ENCODE measurements at regions not wholly inside any gene's neighbourhood (a gene's known extent, or its start where the extent isn't known, plus 50 kb on each side); places are given as distances from the start of the nearest gene placed in this dataset.
"Not testable (repeated sequence)": the region's sequence is repeated elsewhere in the genome, so short reads cannot be mapped to it uniquely, and the experiment has no call there.

DNA sequence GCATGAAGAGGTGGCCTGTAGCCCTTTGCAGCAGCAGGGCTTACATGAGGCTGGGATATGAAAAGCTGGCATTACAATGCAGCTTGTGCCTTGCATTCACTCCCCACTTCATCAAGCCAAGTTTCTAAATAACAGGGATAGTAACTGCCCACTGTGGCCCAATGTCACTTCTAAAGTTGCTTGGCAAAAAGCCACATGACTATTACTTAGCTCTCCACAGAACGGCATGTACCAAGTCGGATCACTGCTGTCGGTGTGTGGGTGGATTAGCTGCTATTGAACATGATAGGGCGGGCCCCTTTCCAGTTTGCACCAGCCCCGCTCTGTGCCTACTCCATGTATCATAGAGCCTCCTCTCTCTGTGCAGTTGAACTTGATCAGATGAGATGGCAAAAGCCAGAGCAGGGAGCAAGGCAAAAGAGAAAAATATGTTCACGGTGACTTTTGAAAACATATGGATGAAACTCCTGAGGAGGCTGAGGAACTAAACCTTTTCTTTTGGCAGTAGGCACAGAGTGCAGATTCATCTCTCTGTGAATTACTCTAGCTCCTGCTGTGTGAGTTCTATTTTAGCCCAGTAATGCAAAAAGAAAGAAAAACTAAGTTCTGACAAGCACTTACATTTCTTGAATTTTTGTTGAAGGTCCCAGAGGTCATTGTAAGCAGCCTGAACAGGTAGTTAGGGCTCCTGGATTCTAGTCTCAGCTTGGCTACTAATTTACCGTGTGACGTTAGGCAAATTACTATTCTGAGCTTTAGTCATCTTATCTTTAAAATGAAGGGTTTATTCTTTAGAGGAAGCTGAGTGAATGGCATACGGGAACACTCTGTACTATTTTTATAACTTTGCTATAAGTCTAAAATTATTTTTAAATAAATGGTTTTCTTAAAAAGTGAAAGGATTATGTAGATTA is 125.6 kb upstream of the NBPF9 start:
- not testable (repeated sequence) for H3K4me3 ChIP-seq, H3K27ac ChIP-seq

DNA sequence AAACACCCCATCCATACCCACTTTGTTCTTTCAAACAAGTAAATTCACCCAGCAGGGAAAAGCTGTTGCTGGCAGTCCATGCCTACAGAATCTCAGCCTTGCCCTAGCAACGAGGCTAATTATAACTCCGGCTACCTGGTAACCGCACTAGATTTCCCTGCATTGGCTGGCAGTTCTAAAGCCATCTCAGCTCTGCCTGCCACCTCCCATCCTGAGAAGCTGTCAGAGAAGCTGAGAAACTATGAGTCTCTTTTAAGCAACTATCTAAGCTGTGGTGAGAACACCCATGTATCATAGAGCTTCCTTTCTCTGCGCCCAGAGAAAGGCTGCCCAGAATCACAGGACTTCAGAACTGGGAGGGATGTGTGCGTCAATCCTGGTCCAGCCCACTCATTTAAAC is 126.5 kb upstream of the NBPF9 start:
- not testable (repeated sequence) for H3K27ac ChIP-seq, H3K4me3 ChIP-seq

DNA sequence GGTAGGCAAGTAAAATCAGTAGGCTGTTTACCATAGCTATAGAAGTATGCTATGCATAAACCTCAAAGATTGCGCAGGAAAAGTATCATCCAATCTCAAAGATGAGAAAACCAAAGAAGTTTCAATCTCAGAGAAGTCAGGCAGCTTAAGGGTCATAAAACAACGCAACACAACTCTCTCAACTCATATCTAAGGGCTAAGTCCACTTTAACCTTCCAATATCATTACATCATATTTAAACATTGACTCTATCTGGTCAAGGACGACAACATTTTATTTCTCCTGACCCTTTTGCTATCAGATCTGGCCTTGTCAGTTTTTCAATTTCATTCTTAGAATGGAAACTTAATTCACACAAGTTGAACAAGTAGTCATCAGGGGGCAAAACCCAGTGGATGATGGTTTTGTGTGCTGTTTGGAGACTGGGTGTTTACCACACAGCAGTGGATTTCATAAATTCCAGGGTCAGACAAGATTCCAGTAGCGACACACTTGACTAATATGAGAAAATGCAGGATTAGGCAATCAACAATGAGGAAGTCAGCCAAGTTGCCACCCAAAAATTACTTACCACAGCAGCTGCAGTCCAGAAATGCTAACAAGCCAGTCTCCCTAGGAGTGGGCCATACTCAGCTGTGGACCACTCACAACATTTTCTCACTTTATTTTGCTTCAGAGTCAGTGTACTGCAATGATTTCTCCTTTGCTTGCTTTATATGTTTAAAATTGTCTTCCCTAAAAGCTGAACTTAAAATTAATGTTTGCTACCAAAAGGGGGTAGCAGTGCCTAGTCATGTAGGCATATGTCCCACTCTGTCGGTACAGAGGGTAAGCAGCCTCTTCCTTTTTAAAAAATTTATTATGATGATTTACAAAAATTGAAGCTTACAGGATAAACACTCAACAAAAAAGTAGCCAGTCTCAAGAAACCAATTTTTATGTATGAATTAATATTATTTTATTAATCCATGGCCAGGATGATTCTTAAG is 131.9 kb upstream of the NBPF9 start:
- not testable (repeated sequence) for H3K4me3 ChIP-seq, H3K27ac ChIP-seq

DNA sequence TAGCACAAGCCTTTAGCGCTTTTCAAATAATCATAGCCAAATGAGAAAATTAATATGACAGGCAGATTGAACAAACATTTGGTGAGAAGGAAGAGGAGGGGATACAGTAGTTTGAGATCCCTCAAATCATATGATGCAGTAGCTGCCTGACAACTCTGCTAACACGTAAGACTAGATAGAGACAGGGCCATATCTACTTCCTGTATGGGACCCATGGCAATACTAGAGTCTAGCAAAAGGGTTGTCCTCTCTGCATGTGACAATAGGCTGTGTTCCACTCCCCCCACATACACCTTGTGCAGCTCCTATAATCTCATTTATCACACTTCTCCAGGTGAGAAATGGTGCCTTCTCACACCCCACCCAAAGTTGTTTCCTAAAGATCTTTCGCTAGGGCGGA is 134.2 kb upstream of the NBPF9 start:
- H3K27ac ChIP-seq, result not testable (repeated sequence)

DNA sequence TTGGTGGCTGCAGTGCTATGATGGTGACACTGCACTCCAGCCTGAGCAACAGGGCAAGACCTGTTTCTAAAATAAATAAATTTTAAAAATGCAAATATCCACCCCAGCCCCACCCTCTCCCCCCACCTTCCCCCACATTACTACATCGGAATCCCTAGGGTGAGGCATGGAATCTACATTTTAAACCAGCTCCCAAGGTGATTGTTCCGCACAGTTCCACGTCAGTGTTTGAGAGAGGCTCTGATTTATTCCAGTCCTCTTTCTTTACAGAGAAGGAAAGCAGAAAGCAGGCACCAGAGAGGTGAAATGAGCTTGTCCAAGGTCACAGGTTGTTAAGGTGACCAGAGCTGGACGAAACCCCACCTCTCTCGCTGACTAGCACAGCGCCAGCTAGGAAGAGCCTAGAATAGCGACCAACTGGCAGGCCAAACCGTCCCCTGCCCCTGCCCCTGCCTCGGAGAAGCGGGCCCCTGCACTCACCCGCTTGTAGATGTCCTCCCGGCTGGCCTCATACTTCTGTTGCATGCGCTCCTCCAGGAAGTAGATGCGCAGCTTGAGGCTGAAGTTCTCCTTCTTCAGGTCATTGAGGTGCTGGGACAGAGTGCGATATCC is 136.7 kb upstream of the NBPF9 start:
- not testable (repeated sequence) for H3K27ac ChIP-seq, H3K4me3 ChIP-seq

More for the DNA sequence above, 134.2 kb upstream of the NBPF9 start:
- H3K4me3 ChIP-seq, result not testable (repeated sequence)

DNA sequence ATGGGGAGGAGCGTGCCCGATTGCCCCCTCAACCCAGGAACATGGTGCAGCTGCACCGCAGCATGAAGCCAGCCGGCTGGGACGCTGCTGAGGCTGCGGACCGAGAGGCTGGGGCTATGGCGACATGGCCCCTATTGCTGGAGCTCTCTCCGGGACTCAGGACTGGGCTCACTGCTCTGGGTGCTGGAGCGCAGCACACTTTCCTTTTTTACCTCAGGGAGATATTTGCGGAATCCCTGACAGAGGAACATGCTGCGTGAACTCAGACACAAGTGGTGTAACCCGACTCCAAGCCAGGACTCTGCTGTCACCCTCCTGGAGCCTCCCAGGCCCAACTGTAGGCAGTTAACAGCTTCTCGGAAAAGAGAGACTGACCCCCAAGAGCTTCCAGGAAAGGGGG is 137.2 kb upstream of the NBPF9 start:
- H3K27ac ChIP-seq, H3K4me3 ChIP-seq: not testable (repeated sequence)

DNA sequence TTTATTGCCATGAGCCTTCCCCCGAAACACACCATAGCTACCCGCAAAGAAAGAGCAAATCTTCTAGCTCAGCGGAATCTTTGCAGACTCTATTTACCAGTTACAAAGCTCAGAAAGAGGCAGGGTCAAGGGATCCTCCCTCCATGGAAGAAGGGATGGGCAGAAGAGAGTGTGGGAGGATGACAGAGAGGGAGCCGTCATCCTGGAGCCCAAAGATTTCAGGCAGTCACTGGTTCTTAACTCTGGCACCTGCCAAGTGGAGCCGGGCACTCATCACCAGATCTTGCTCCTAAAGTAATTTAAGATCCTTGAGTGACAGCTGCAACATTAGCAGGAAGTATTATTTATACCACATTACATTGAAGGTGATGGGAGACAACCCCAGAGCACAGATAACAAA is 137.9 kb upstream of the NBPF9 start:
- not testable (repeated sequence) for H3K4me3 ChIP-seq, H3K27ac ChIP-seq

DNA sequence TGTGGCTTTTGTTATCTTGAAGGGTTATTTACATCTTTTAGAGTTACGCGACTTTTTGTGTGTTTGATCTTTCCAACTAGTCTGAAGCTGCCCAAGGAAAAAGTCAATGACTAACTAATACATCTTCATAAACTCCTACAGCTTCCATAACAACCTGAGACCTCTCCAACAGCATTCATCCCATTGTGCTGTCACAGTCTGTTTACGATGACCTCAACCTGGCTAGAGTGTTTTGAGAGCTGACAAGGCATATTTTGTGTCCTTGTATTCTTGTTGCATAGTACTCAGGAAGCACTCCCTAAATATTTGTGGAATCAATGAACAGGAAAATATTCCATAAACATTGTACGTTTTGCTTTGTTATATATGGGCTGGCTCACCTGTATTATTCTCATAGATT is 140.2 kb upstream of the NBPF9 start:
- H3K4me3 ChIP-seq, H3K27ac ChIP-seq: not testable (repeated sequence)

DNA sequence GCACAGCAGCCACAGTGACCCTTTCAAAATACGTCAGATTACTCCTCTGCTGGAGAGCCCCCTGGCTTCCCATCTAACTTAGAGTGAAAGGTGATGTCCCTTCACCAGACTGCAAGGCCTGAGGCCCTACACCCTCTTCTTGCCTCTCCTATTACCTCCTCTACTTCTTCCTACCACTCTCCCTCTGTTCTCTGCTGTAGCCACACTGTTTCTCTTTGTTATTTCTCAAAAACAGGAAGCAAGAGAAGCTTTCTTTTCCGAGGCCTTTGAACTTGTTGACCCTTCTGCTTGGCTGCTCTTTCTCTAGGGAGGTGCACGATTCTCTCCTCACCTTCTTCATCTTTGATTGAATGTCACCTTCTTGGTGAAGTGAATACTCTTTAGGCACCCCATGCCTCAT is 141.3 kb upstream of the NBPF9 start:
- not testable (repeated sequence) for H3K27ac ChIP-seq, H3K4me3 ChIP-seq

DNA sequence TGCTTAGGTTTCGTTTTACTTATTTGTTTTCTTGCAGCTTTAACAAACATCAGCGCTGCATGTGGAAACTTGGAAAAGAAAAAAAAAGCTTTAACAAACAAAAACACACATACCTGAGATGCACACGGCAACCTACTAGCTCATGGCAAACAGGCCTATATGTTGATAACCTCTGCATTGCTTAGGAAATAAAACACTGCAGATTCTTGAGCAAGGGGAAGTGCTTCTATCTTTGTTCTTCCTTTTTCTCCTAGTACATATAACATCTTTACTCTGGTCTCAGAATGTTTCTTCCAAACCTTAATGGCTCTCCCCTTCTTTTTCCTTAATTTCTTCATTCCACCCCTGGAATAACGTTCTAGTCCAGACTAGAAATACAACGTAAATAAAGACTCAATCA is 142.9 kb upstream of the NBPF9 start:
- H3K4me3 ChIP-seq, H3K27ac ChIP-seq: not testable (repeated sequence)

DNA sequence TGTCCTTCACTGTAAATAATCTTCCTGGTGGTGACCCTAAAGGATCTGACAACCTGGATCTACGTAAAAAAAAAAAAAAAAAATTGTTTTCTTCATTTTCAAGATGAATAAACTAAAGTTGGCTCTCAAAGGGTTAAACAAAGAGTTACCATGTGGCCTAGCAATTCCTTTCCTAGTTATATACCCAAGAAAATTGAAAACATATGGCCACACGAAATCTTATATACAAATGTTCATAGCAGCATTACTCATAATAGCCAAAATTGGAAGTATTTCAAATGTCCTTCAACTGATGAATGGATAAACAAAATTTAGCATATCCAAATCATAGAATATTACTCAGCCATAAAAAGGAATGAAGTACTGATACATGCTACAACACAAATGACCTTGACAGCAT is 145.3 kb upstream of the NBPF9 start:
- H3K4me3 ChIP-seq, H3K27ac ChIP-seq: not testable (repeated sequence)

DNA sequence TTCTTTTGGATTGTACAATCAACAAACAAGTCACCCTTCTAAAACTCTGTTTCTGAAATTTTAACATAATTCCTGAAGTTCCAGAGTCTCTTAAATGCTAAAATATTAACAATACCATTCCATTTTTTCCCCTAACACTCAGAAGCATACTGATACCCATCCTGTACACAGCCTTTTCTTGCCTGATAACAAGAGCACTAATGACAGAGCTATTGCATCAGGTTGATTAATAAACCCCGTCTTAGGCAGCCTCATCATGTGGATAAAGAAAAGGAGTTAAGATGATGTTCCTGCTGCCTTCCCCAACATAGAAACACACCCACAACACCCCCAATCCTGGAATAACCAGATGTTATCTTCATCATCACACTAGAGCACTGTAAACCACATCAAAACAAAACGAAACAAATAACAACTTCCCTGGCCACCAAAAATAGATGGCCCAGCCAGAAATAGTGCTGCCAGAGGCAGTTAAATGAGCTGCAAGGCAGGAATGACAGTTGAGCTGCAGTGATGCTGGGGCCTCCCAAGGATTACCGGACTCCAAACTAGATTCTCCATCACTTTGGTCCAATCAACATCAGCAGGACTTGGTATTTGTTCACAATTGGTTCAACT is 146.6 kb upstream of the NBPF9 start:
- not testable (repeated sequence) for H3K4me3 ChIP-seq, H3K27ac ChIP-seq

DNA sequence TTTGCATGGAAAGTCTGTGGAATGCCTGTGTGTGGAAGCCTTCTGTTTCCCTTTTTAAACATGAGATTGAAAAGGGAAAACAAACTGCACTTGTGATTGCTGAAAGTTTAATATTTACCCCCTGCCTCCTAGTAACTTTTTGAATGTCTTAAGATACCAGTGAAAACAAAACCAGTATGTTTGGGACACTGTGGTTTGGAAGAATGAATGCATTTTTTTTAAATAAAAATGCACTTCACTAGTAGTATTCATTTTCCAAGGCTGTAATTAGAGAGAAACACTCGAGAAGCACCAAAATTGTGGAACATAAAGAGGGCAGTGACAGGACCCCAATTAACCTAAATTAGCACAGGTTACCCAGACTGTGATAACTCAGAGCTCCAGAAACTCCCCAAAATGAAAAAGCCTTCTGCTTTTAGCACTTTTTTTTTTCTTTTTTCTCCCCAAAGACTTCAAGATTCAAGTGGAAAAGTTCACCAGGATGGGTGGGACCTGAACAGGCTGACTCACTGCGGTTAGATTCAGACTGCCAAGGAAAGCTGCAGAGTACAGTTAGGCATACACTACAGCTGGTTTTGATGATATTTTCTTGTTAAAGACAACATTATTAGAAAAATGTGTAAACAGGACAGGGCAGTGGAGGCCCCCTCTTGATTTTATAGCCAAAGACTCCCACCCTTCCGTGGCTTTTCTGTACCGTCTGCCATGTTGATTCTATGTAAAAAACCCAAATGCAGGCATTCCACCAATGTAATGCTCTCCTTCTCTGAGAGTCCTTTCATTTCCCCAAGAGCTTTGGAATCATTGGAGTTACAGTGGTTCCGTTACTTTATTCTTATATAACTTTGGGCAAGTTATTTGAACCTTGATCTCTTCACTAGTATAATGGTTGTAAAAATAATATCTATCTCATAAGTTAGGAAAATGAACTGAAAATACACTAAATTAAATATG is 151.8 kb upstream of the NBPF9 start:
- not testable (repeated sequence) for H3K4me3 ChIP-seq

DNA sequence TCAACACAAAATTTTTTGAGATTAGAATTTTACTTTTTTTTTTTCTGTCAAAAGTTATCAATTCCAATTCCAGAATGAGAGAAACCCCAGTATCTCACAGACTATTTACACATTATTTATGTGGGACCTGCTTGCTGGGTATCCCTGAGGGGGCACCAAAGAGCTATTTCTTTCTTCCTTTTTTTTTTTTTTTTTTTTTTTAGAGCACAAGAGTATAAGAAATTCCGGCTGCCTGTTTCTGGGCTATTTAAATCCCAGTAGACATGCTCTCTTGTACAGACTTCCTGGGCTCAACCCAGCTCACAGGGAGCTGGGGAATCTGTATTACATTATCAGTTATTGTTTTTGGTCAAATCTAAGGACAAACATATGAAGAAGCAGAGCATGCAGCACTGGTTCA is 156.9 kb upstream of the NBPF9 start:
- H3K27ac ChIP-seq, H3K4me3 ChIP-seq: not testable (repeated sequence)

More for the DNA sequence above, 151.8 kb upstream of the NBPF9 start:
- not testable (repeated sequence) for H3K27ac ChIP-seq

DNA sequence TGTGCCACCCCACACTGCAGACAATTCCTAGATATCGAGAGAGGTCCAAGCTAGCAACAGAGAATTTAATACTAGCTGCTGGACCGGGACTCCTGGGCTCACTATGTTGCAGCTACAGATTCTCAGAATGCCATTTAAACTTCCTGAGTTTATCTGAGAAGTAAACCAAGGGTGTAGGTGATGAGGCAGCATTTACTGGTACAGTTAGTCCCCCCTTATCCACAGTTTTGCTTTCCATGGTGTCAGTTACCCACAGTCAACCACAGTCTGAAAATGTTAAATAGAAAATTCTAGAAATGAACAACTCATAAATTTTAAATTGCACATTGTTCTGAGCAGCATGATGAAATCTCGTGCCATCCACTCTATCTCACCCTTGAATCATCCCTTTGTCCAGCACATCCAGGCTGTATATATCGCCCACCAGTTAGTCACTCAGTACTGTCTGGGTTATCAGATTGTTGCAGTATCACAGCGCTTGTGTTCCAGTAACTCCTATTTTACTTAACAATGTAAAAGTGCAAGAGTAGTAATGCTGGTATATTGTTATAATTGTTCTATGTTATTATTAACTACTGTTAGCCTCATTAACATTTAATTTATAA is 157.5 kb upstream of the NBPF9 start:
- H3K4me3 ChIP-seq, H3K27ac ChIP-seq: not testable (repeated sequence)

DNA sequence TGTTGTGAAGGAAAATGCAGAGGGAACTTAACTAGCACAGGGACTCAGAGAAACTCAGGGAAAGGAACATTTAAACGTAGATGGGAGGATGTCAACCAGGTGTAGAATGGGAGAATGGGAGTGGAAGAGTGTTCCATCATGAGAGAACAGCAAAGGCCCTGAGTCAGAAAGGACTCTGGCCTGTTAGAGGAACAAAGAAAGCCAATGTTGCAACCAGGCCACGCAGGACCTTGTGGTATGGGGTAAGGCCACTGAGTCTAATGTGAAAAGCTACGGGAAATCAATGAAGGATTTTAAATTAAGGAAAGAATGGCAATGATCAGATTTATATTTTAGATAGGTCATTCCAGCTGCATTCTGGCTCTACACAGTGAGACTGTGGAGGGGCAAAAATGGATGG is 163.9 kb upstream of the NBPF9 start:
- not testable (repeated sequence) for H3K4me3 ChIP-seq, H3K27ac ChIP-seq

DNA sequence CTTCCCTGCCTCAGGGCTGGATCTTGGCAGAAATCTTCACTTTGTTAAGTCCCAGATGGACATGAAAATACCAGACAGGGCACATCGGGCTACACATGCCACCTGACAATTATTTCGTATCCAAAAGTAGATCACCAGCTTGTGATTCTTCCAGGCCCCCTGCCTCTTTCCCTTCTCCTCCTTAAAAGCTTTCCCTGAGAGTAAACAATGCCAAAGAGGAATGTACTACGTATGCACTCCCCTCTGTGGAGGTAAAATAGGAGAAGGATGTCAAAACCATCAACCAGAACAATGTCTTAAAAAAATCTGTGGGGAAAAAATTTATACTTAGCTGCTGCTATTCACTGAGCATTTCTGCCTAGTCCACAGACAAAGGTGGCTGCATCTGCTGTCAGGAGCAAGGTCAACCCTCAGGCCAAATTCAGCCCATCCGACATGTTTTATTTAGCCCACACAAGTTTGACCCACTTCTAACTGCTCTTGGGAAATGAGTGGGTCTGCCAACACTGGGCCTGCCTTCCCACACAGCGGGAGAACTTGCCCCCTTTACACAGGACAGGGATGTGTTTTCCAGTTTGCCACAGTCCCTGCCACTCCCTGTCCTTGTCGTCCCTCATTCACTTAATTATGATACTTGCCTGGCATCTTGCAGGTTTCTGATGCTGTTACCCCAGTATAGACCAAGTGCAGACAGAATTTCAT is 165.8 kb upstream of the NBPF9 start:
- H3K27ac ChIP-seq, H3K4me3 ChIP-seq: not testable (repeated sequence)

DNA sequence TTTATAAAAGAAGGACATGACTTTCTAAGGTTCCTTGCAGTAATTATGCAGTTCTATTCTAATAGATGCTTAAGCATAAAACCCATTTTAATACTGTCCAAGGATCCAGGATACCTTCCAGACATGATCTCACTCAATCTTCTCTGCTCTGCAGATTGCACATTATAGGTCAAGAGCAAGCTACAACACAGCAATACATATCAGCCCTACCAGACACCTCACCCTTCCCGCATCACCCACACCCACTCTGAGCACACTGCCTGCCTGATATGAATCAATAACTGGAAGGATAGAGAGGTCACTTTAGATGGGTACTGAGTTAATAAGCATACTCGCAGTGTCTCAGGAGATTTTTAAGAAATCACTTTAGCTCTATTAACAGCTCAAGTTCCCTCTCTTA is 166.5 kb upstream of the NBPF9 start:
- H3K4me3 ChIP-seq, H3K27ac ChIP-seq: not testable (repeated sequence)
